HG03066 (cell line): ENCODE measurements at regions not wholly inside any gene's neighbourhood (a gene's known extent, or its start where the extent isn't known, plus 50 kb on each side); places are given as distances from the start of the nearest gene placed in this dataset.
"Not testable (repeated sequence)": the region's sequence is repeated elsewhere in the genome, so short reads cannot be mapped to it uniquely, and the experiment has no call there.

Source experiments
- ATAC-seq: cut with Tn5 transposase; IDR thresholded peaks from one replicate; pipeline ENCODE4 v1.9.1; 2021; ENCODE audit warnings: low read depth; ENCODE audit not compliant: unreplicated experiment

GRCh38 chr2:40676134-40676790, 224.4 kb upstream of the SLC8A1 start:
- not testable (repeated sequence) for ATAC-seq

DNA sequence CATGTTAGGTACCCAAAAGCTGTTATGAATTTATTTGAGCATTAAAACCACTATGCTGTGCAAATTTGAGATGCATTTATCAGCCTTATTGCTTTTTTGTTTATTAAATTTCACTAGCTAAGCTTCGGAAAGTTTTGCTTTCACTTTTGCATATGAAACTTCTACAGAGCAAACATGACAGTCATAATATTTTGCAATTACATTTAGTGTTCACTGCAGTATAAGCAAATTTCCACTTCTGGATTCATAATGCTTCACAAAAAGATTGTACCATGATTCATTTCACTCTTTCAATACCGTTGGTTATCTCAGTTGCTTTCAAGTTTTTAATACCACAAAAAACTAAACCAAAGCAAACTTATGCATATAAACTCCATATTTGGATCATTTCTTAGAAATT, 228.7 kb upstream of the SLC8A1 start:
- no peak for ATAC-seq

GRCh38 chr2:40690036-40690435, 238.1 kb upstream of the SLC8A1 start:
- ATAC-seq: no peak

- no peak for ATAC-seq
Measured at GRCh38 chr2:40690525-40690924, 238.6 kb upstream of the SLC8A1 start.

DNA sequence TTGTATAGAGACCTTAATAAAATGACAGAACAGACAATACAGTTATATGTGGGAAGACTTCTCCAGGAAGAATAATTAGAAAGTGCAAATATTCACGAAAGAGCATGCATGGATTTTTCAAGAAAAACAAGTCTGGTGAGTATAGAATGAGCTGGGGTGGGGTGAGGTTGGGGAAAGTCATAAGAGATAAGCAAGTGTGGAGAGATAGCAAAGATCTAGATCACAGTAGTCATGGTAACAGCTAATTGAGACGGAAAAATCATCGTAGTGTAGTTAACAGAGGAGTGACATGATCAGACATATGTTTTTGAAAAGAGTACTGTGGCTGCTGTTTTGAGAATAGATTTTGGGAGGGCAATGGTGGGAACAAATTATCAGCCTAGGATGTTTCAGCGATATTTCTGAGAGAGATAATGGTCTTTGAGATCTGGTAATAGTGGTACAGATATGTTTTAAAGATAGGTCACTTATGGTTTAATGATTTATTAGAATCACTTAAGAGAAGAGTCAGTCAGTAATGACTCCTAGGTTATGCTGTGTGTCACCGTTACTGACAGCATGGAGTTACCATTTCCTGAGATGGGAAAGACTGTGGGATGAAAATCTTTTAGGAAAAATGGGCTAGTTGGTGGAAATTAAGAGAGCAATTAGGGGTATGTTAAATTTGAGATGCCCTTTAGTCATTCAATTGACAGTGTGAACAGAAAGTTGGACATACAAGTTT, 248.5 kb upstream of the SLC8A1 start:
- no peak for ATAC-seq

- ATAC-seq: not testable (repeated sequence)
Measured at GRCh38 chr2:40712197-40712894, 260.5 kb upstream of the SLC8A1 start.

GRCh38 chr2:40716879-40717278, 265.0 kb upstream of the SLC8A1 start:
- ATAC-seq: no peak

GRCh38 chr2:40719414-40719813, 267.5 kb upstream of the SLC8A1 start:
- ATAC-seq: no peak

DNA sequence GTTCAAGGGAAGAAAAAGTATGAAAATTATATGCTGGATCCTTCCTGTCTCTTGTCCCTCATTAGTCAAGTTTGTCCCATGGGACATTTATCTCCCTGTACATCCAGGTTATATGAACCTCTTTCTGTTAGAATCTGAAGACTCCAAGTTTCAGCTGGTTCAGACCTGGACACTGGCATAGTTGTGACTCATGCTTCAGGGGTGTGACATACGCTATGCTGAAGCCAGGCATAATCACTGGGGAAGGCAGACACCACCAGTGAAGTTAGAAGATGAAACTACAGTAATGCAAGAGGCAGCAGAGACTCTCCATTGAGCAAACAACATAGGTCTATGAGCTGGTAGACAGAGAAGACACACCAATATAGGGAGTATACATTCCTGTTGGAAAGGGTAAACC, 269.7 kb upstream of the SLC8A1 start:
- no peak for ATAC-seq

- ATAC-seq: no peak
Measured at GRCh38 chr2:40723194-40723593, 271.3 kb upstream of the SLC8A1 start.

- ATAC-seq: no peak
Measured at GRCh38 chr2:40725040-40725439, 273.1 kb upstream of the SLC8A1 start.

DNA sequence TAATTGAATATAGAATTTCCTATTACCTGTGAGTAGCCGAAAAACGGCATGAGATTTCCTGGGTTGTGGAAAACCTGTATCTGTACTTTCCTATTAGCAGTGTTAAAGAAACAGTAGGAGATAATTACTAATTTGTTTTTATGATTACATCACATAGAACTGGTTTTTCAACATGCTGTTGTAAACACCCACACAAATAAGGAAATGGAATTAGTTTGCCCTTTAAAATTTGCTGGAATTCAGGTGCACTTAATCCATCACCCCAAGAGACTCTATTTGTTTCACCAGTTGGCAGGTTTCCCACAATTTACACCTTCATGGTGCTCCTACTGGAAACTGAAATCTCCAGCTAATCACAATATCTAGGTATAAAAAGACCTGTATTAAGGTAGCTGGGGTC, 274.1 kb upstream of the SLC8A1 start:
- ATAC-seq: no peak

DNA sequence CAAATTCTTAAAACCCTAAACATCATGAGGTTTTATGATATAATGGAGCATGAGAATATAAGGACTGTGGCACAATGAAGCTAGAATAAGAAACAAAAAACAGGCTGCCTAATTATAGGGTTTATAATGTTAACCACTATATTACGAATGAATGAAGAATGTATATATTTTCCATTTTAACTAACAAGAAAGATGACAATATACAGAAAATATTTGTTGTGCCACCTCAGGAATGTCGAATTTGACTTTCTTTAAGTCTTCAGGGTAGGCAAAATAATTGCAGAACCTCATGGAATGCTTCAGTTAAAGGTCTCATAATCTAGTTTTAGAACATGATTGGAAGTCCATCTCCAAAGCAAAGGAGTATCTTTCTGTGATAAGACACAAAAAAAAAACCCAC, 282.9 kb upstream of the SLC8A1 start:
- ATAC-seq: no peak

GRCh38 chr2:40737180-40737579, 285.3 kb upstream of the SLC8A1 start:
- no peak for ATAC-seq

- ATAC-seq: no peak
Measured at GRCh38 chr2:40740419-40740818, 288.5 kb upstream of the SLC8A1 start.

DNA sequence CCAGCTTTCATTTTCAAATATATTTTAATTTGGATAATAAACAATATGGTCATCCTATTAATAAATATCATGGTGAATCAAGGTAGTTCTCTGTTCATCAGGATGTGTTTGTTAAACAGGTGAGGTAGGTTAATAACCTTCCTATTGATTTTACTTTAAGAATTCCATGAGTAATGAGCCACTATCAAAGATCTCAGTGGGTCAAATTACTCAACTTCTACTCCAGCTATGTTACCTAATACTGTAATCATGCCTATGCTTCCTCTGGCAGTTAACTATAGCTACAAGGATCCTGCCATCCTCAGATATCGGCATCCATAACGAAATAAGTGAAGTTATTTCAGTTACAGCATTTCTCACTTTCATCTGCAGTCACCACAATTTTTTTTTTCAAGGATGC, 289.6 kb upstream of the SLC8A1 start:
- no peak for ATAC-seq

DNA sequence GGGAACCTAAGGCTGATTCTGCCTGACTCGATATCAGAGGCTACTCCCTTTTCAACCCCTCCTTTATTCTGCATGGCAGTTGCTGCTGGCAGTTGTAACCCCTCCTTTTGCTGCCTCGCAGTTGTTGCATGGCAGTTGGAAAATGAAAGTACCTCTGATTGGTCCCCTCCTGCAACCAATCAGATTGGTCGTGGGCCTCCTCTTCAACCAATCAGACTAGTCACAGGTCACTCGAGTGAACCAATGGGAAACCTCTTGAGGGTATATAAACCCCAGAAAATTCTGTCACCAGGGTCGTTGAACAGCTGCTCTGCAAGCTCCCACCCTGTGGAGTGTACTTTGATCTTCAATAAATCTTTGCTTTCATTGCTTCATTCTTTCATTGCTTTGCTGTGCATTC, 294.3 kb upstream of the SLC8A1 start:
- no peak for ATAC-seq

GRCh38 chr2:40751981-40752380, 300.1 kb upstream of the SLC8A1 start:
- no peak for ATAC-seq

- ATAC-seq: no peak
Measured at GRCh38 chr2:40752796-40753195, 300.9 kb upstream of the SLC8A1 start.

DNA sequence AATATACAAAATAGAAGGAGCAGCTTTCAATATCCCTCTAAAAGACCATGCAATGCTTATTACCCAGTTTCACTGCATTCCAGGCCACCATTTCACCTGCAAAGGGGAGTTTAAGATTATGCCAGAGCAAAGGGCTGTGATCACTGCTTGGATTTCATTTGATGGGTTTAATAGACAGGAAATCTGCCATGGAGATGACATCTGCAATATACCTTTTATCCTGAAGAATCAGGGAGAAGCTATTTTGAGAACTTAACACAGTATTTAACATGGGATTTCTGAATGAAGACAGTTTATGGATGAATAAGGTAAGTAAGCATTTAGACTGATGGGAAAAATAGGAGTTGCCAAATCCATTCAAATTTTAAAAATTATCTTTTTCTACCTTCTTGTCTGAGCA, 303.0 kb upstream of the SLC8A1 start:
- no peak for ATAC-seq

DNA sequence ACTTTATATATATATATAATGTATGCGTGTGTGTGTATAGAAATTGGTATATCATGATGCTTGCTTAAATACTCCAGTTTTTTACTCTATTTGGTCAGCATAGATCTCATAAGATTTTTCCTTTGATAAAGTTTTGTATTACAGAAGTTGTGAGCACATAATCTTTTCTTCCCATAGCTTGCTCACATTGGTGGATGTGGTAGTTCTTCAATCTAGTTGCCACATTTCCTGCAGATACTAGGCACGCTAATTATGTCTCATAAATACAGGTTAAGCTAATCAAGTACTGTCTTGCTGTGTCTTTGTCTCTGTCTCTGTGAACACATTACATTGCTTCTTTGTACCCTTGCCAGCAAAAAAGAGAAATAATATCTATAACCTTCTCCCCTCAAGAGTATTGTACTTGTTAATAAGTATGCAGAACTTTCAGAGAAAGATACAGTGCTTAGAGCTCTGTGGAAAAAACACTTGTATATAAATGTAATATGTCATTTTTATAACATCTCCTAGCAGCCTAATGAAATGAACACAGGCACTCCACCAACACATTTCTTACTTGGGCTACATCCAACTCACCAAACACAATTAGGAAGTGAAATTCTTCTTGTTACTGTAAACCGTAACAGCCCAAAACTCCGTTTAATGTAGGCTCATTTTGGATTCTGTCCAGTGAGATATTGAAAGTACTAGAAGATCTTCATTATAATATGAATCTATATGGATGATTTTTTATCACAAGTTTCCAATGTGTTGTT, 306.7 kb upstream of the SLC8A1 start:
- ATAC-seq: no peak
